PC-9 (cell line): ENCODE measurements at regions not wholly inside any gene's neighbourhood (a gene's known extent, or its start where the extent isn't known, plus 50 kb on each side); places are given as distances from the start of the nearest gene placed in this dataset.

Experiments used
- BruUV-seq: library from RNA; stranded (reverse); fragments of 400-500 nt; replicated peaks from 2 replicates; lab custom pipeline; 2021; lab: Mats Ljungman, UMichigan
- CTCF ChIA-PET: fragments of 300-600 bp; sonication (Branson Sonifier 250); formaldehyde crosslinking; loops from one replicate; lab custom pipeline; 2022; ENCODE audit warnings: antibody characterized with exemption; lab: Charles Lee
- POLR2A ChIA-PET: fragments of 300-600 bp; sonication (Branson Sonifier 250); formaldehyde crosslinking; loops from one replicate; lab custom pipeline; 2022; ENCODE audit warnings: antibody characterized with exemption; ENCODE audit not compliant: unreplicated experiment; lab: Charles Lee
- DNase-seq, 2 experiments: peaks; one replicate each; pipeline versions ENCODE4 v3.0.0 to v3.0.0-alpha.2; 2015 to 2022; ENCODE audit warnings: mixed read lengths in 1 of 2
- H2AFZ ChIP-seq: fragments of 200-600 bp; sonication (generic); 2 replicates; pipeline ENCODE4 v1.8.1; 2017; ENCODE audit warnings: antibody characterized with exemption
- H3F3A ChIP-seq: fragments of 200-600 bp; sonication (generic); 2 replicates; pipeline ENCODE4 v1.8.1; 2017; ENCODE audit warnings: antibody characterized with exemption, mild to moderate bottlenecking, low read depth; ENCODE audit not compliant: insufficient read depth
- H3K27ac ChIP-seq: fragments of 200-600 bp; sonication (generic); 2 replicates; pipeline ENCODE4 v1.6.1; 2016; ENCODE audit warnings: mixed run types
- H3K27me3 ChIP-seq: fragments of 200-600 bp; sonication (generic); 2 replicates; pipeline ENCODE4 v1.6.1; 2016; ENCODE audit warnings: low read depth, mixed run types; ENCODE audit not compliant: insufficient read depth
- H3K36me3 ChIP-seq: fragments of 200-600 bp; sonication (generic); 2 replicates; pipeline ENCODE4 v1.6.1; 2016; ENCODE audit warnings: low read depth, mixed run types
- H3K4me1 ChIP-seq: fragments of 200-600 bp; sonication (generic); replicated peaks from 2 replicates; pipeline ENCODE4 v1.6.1; 2016; ENCODE audit warnings: mixed run types; ENCODE audit not compliant: insufficient read depth
- H3K4me2 ChIP-seq: fragments of 200-600 bp; sonication (generic); 2 replicates; pipeline ENCODE4 v1.6.1; 2017; ENCODE audit warnings: mixed run types
- H3K4me3 ChIP-seq: fragments of 200-600 bp; sonication (generic); 2 replicates; pipeline ENCODE4 v1.6.1; 2016; ENCODE audit warnings: mixed run types
- H3K79me2 ChIP-seq: fragments of 200-600 bp; sonication (generic); 2 replicates; pipeline ENCODE4 v1.6.1; 2017; ENCODE audit warnings: low read depth, mixed run types
- H3K9me2 ChIP-seq: fragments of 200-600 bp; sonication (generic); 2 replicates; pipeline ENCODE4 v1.8.1; 2017; ENCODE audit warnings: mild to moderate bottlenecking; ENCODE audit not compliant: insufficient read depth
- H3K9me3 ChIP-seq: fragments of 200-600 bp; sonication (generic); 2 replicates; pipeline ENCODE4 v1.8.1; 2016; ENCODE audit warnings: low read depth; ENCODE audit not compliant: insufficient read depth
- H4K20me1 ChIP-seq: fragments of 200-600 bp; sonication (generic); 2 replicates; pipeline ENCODE4 v1.8.1; 2017; ENCODE audit not compliant: insufficient read depth
- CTCF ChIP-seq: fragments of 200-600 bp; sonication (generic); conservative IDR thresholded peaks from 2 replicates; pipeline ENCODE4 v1.6.1; 2017; ENCODE audit warnings: mixed run types, antibody characterized with exemption, mild to moderate bottlenecking, moderate library complexity
- EZH2 ChIP-seq: fragments of 200-600 bp; sonication (generic); IDR thresholded peaks from 2 replicates; pipeline ENCODE4 v1.8.0; 2017; ENCODE audit warnings: antibody characterized with exemption, low read depth
- intact Hi-C: fragments of 100-400 bp; cut with micrococcal nuclease; formaldehyde crosslinking; loops from one replicate; pipeline ENCODE4 v1.10.0; 2022; ENCODE audit not compliant: unreplicated experiment

- Histone ChIP-seq H3K9me3 (no peaks in the 10 kb centered on the region; the same call in none of the 2 replicates), H3K4me1 (peaks cover 33% of the 10 kb centered on the region)
- POLR2A ChIA-PET: no interaction called here
Observed at GRCh38 chr6:137711972-137712371, 155.1 kb upstream of the TNFAIP3 start.

GRCh38 chr6:137712587-137712986 lies 154.5 kb upstream of the TNFAIP3 start:
- TF ChIP-seq CTCF: no peak
- no peak for TF ChIP-seq EZH2
- Histone ChIP-seq H3K27ac (no peak overlapping the region), H3K9me3 (no peaks in the 10 kb centered on the region; the same call in none of the 2 replicates), H3K79me2 (no peaks in the 10 kb centered on the region), H3K4me2 (no peak overlapping the region), H4K20me1 (no peaks in the 10 kb centered on the region), H3K27me3 (no peaks in the 10 kb centered on the region), H3K4me1 (peaks cover 30% of the 10 kb centered on the region), H2AFZ (no peak overlapping the region), H3K9me2 (no peaks in the 10 kb centered on the region), H3F3A (peaks cover 38% of the 10 kb centered on the region; the same call in 1 of the 2 replicates), H3K4me3 (no peak overlapping the region), H3K36me3 (no peaks in the 10 kb centered on the region)
- DNase-seq: no peak
- CTCF ChIA-PET: no interaction called here
- POLR2A ChIA-PET: no interaction called here
- no TSS peak for BruUV-seq
- intact Hi-C loops: no loop called here

More at GRCh38 chr6:137711972-137712371, 155.1 kb upstream of the TNFAIP3 start:
- H3K27me3 ChIP-seq: no peaks in the 10 kb centered on the region
- no peak overlapping the region for H3K27ac ChIP-seq
- no peak overlapping the region for H2AFZ ChIP-seq
- no peaks in the 10 kb centered on the region for H3K9me2 ChIP-seq
- peaks cover 40% of the 10 kb centered on the region; the same call in 1 of the 2 replicates for H3F3A ChIP-seq
- H3K79me2 ChIP-seq: no peaks in the 10 kb centered on the region
- H3K4me3 ChIP-seq: no peak overlapping the region
- intact Hi-C loops: no loop called here
- no peak for DNase-seq
- CTCF ChIA-PET: no interaction called here
- H3K36me3 ChIP-seq: no peaks in the 10 kb centered on the region
- no TSS peak for BruUV-seq
- H3K4me2 ChIP-seq: no peak overlapping the region
- no peak for TF ChIP-seq CTCF
- TF ChIP-seq EZH2: no peak
- no peaks in the 10 kb centered on the region for H4K20me1 ChIP-seq

GRCh38 chr6:137715589-137716045 lies 151.4 kb upstream of the TNFAIP3 start:
- Histone ChIP-seq H4K20me1 (no peaks in the 10 kb centered on the region), H3K79me2 (no peaks in the 10 kb centered on the region), H3F3A (peaks cover 11% of the 10 kb centered on the region; the same call in 1 of the 2 replicates), H3K4me1 (peaks cover 3% of the 10 kb centered on the region), H3K9me3 (no peaks in the 10 kb centered on the region; the same call in none of the 2 replicates), H3K27me3 (no peaks in the 10 kb centered on the region), H2AFZ (no peak overlapping the region), H3K36me3 (no peaks in the 10 kb centered on the region), H3K4me2 (no peak overlapping the region), H3K27ac (no peak overlapping the region), H3K4me3 (no peak overlapping the region), H3K9me2 (no peaks in the 10 kb centered on the region)
- ChIA-PET POLR2A (interaction anchor here (0.5 to 0.9 kb wide), 2 partner anchors 19 to 130 kb away, joined by 3 to 4 read pairs; no protein-coding TSS in a partner anchor), CTCF (no interaction called here)
- intact Hi-C loops: no loop called here
- TF ChIP-seq CTCF (no peak), EZH2 (no peak)
- BruUV-seq: no TSS peak
- no peak for DNase-seq
